Body of pancreas (tissue), 4 donors: ENCODE measurements at regions not wholly inside any gene's neighbourhood (a gene's known extent, or its start where the extent isn't known, plus 50 kb on each side); places are given as distances from the start of the nearest gene placed in this dataset.

Experiments used
- ATAC-seq: fragments of 150-250 bp; one replicate; pipeline ENCODE4 v1.9.1; 2016
- DNase-seq, 4 donors: peaks; one replicate each; pipeline ENCODE4 v3.0.0-alpha.2; 2019
- H3K27ac ChIP-seq, 4 donors: fragments of 200-600 bp; sonication (generic); 1 replicate in 3 of 4; 2 replicates in 1 of 4; pipeline versions ENCODE4 v1.5.1 to v1.6.1; 2016 to 2019; ENCODE audit warnings: mild to moderate bottlenecking in 1 of 4, mixed read lengths in 1 of 4, moderate library complexity in 1 of 4
- H3K27me3 ChIP-seq, 2 donors: fragments of 200-600 bp; sonication (generic); one replicate each; pipeline ENCODE4 v1.6.0; 2016; ENCODE audit warnings: mild to moderate bottlenecking in 1 of 2
- H3K36me3 ChIP-seq, 2 donors: fragments of 200-600 bp; sonication (generic); replicated peaks in 1 of 2; 2 replicates each; pipeline ENCODE4 v1.5.1; 2016; ENCODE audit warnings: low read depth in 2 of 2; ENCODE audit not compliant: insufficient read depth in 1 of 2
- H3K4me1 ChIP-seq: fragments of 200-600 bp; sonication (generic); one replicate; pipeline ENCODE4 v1.6.0; 2016
- H3K4me3 ChIP-seq, 2 donors: fragments of 200-600 bp; sonication (generic); 1 replicate in 1 of 2; 2 replicates in 1 of 2; pipeline ENCODE4 v1.5.1; 2016 to 2019
- H3K9me3 ChIP-seq, 3 donors: fragments of 200-600 bp; sonication (generic); 1 replicate in 2 of 3; 2 replicates in 1 of 3; pipeline ENCODE4 v1.5.1; 2016
- CTCF ChIP-seq, 7 experiments: fragments of 450-650 bp in 4 of 7; fragments of 200-600 bp in 3 of 7; sonication (generic) in 3 of 7; IDR thresholded peaks; one replicate each; pipeline ENCODE4 v1.5.1; 2016 to 2019; ENCODE audit warnings: antibody characterized with exemption in 7 of 7
- POLR2A ChIP-seq, 3 donors: fragments of 450-650 bp; IDR thresholded peaks; one replicate each; pipeline ENCODE4 v1.6.1; 2016; ENCODE audit warnings: antibody characterized with exemption in 3 of 3, mild to moderate bottlenecking in 2 of 3
- WGBS, 2 donors: methylation state at CpG; one replicate each; pipeline ENCODE4 v1.1.5; 2017; 5-methylcytosine and 5-hydroxymethylcytosine counted together
- intact Hi-C: fragments of 100-400 bp; cut with DNase I; formaldehyde crosslinking; loops from one replicate; pipeline ENCODE4 v1.15.1; 2023

GRCh38 chr5:93010037-93010436, 571.0 kb downstream of the NR2F1-AS1 start:
- no peaks in the 10 kb centered on the region for H3K27me3 ChIP-seq
- no peak for DNase-seq
- WGBS, 2 donors: 71 to 89% methylated on average over 2 of the region's 2 CpGs
- no peak overlapping the region for H3K4me3 ChIP-seq
- H3K36me3 ChIP-seq: no peaks in the 10 kb centered on the region
- TF ChIP-seq POLR2A (IDR thresholded peaks at IDR 0.05): no peak
- no peak for TF ChIP-seq CTCF (IDR thresholded peaks at IDR 0.05)
- ATAC-seq: no peak
- H3K9me3 ChIP-seq: no peaks in the 10 kb centered on the region
- H3K27ac ChIP-seq: no peak overlapping the region
- no peaks in the 10 kb centered on the region for H3K4me1 ChIP-seq
- intact Hi-C loops: no loop called here

- no peak for DNase-seq
- Histone ChIP-seq H3K36me3 (no peaks in the 10 kb centered on the region), H3K4me1 (no peaks in the 10 kb centered on the region), H3K9me3 (no peaks in the 10 kb centered on the region), H3K27ac (no peak overlapping the region), H3K4me3 (no peak overlapping the region), H3K27me3 (no peaks in the 10 kb centered on the region)
- TF ChIP-seq POLR2A (IDR thresholded peaks at IDR 0.05) (no peak), CTCF (IDR thresholded peaks at IDR 0.05) (no peak)
- no peak for ATAC-seq
- intact Hi-C loops: no loop called here
- 72 to 73% methylated on average over 7 of the region's 7 CpGs for WGBS, 2 donors
Measured at GRCh38 chr5:93008502-93009207, 572.4 kb downstream of the NR2F1-AS1 start.

- H3K9me3 ChIP-seq: no peaks in the 10 kb centered on the region
- H3K36me3 ChIP-seq: no peaks in the 10 kb centered on the region
- intact Hi-C loops: no loop called here
- ATAC-seq (no peak), DNase-seq (no peak)
- no peak overlapping the region for H3K27ac ChIP-seq
- no peaks in the 10 kb centered on the region for H3K27me3 ChIP-seq
- no peak overlapping the region for H3K4me3 ChIP-seq
- TF ChIP-seq CTCF (IDR thresholded peaks at IDR 0.05) (no peak), POLR2A (IDR thresholded peaks at IDR 0.05) (no peak)
- H3K4me1 ChIP-seq: no peaks in the 10 kb centered on the region
- WGBS, 2 donors: 28 to 41% methylated on average over 2 of the region's 2 CpGs
Measured at GRCh38 chr5:93006915-93007314, 574.1 kb downstream of the NR2F1-AS1 start.

- DNase-seq (no peak), ATAC-seq (no peak)
- intact Hi-C loops: no loop called here
- H3K27me3 ChIP-seq: no peaks in the 10 kb centered on the region
- H3K9me3 ChIP-seq: no peaks in the 10 kb centered on the region
- H3K27ac ChIP-seq: no peak overlapping the region
- no peaks in the 10 kb centered on the region for H3K36me3 ChIP-seq
- 32 to 39% methylated on average over 5 of the region's 5 CpGs for WGBS, 2 donors
- H3K4me1 ChIP-seq: no peaks in the 10 kb centered on the region
- TF ChIP-seq CTCF (IDR thresholded peaks at IDR 0.05) (no peak), POLR2A (IDR thresholded peaks at IDR 0.05) (no peak)
- H3K4me3 ChIP-seq: no peak overlapping the region
Measured at GRCh38 chr5:92998456-92998855, 582.6 kb downstream of the NR2F1-AS1 start.

- 85 to 97% methylated on average over 1 of the region's 1 CpG for WGBS, 2 donors
- H3K9me3 ChIP-seq: no peaks in the 10 kb centered on the region
- TF ChIP-seq CTCF (IDR thresholded peaks at IDR 0.05) (no peak), POLR2A (IDR thresholded peaks at IDR 0.05) (no peak)
- no peaks in the 10 kb centered on the region for H3K27me3 ChIP-seq
- H3K4me1 ChIP-seq: no peaks in the 10 kb centered on the region
- DNase-seq: no peak
- no peak for ATAC-seq
- no peak overlapping the region for H3K4me3 ChIP-seq
- no peaks in the 10 kb centered on the region for H3K36me3 ChIP-seq
- intact Hi-C loops: no loop called here
- H3K27ac ChIP-seq: no peak overlapping the region
Measured at GRCh38 chr5:92994392-92994791, 586.6 kb downstream of the NR2F1-AS1 start.
